HuH-7 (cell line): ENCODE measurements at regions not wholly inside any gene's neighbourhood (a gene's known extent, or its start where the extent isn't known, plus 50 kb on each side); places are given as distances from the start of the nearest gene placed in this dataset.
A peak's percentile ranks its signal among the peaks of the same experiment; 100 is the strongest.

Experiments
- DNase-seq: peaks from one replicate; pipeline ENCODE4 v3.0.0; 2011; ENCODE audit warnings: low spot score

DNA sequence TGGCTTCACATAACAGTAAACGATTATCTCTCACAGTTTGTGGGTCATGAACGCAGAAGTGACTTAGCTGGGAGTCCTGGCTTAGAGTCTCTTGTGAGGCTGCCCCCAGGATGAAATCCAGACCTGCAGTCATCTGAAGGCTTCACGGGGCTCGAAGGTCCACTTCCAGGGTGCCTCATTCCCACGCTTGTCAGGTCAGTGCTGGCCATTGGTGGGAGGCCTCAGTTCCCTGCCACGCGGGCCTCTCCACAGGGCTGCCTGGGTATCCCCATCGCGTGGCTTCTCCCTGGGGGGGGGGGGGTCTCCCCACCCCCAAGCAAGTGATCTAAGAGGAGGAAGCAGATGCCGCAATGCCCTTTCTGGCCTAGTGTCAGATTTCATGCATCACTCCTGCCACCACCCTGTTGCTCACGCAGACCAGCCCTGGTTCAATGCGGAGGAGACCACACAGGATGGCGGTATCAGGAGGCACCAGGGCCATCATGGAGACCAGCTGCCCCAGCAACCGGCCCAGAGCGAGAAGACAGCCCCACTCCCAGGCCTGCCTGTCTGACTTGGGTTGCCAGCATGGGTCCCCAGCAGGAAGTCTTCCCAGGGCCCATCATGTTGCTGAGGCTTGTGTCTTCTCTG lies 77.3 kb upstream of the CDH5 start:
- no peak for DNase-seq

- no peak for DNase-seq
These were observed 78.6 kb upstream of the CDH5 start for GRCh38 chr16:66287926-66288325.

DNA sequence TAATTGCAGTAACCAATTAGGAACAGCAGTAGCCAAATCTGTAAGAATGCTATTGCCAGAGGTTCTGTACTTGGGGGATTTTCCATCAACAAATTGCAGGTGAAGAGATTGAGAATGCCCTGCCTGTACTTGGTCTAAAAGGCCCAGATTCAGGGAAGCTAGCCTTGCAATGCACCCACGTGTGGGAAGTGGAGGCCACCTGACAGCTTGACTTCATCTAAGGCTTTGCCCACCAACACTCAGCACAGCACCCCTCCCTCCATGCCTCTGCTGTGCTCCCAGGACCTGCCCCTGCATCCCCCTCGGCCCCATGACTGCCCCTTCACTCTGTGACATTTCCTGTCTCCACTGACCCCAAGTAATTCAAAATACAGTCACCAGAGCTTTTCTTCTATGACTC lies 79.1 kb upstream of the CDH5 start:
- no peak for DNase-seq

DNA sequence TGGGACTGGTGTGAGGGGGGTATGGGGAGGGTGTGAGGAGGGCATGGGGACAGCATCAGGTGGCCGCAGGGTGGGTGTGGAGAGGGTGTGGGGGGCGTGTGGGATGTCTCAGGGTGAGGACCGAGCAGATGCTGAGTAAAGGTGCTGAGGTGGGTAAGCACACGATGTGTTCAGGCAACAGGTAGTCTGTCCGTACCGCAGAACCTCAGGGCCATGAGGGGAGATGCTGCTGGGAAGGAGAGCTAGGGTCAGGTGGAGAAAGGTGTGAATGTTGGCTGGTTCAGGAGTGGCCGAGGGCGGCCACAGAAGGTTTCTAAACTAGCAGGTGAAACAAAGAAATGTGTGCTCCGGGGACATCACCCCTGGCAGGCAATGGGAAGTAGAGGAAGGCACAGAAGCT lies 80.0 kb upstream of the CDH5 start:
- DNase-seq = no peak

DNA sequence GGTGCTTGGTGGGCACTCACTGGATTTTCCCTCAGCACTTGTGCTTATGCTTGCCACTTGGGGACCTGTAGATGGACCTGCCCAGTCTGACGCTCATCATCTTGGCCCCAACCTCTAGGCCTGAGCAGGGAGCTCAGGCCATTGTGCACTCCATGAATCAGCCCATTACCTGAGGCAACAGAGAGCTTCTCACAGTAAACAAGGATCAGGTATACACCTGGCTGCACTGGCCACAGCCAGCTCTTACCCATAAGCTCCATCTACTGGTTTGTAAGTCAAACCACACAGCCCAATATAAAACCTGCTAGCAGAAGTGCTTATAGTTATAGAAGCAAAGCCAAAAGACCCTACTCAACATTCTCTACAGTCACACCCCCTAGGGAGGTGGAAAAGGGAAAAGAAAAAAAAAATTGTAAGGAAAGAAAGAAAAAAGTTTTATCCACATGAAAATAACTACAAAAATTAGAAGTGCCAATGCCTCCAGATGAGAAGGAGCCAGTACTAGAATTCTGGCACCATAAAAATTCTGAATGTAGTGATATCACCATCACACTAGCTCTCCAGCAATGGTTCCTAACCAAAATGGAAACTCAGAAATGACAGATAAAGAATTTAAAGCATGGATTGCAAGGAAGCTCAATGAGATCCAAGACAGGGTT lies 87.8 kb upstream of the CDH5 start:
- no peak for DNase-seq

DNA sequence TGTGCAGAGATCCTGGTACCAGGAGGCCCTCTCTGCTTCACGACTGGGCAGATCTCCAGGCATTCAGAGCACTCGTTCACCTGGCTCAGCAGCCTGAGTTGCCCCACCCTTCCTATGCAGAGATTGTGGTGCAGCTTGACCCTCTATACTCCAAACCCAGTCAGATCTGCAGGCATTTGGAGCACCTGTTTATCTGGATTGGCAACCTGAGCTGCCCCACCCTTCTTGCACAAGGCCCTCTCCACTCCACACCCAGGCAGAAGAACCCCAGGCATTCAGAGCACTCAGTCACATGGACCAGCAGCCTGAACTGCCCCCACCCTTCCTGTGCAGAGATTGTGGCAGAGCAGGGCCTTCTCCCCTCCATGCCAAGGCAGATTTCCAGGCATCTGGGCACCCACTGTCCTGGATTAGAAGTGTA lies 88.4 kb upstream of the CDH5 start:
- no peak for DNase-seq

GRCh38 chr16:66277311-66278070 lies 89.0 kb upstream of the CDH5 start:
- no peak for DNase-seq

- peak; percentile 55 for DNase-seq
These were observed 90.6 kb upstream of the CDH5 start for GRCh38 chr16:66275775-66276428.

- no peak for DNase-seq
These were observed 92.0 kb upstream of the CDH5 start for GRCh38 chr16:66274335-66275110.

- no peak for DNase-seq
These were observed 92.7 kb upstream of the CDH5 start for GRCh38 chr16:66273644-66274334.

DNA sequence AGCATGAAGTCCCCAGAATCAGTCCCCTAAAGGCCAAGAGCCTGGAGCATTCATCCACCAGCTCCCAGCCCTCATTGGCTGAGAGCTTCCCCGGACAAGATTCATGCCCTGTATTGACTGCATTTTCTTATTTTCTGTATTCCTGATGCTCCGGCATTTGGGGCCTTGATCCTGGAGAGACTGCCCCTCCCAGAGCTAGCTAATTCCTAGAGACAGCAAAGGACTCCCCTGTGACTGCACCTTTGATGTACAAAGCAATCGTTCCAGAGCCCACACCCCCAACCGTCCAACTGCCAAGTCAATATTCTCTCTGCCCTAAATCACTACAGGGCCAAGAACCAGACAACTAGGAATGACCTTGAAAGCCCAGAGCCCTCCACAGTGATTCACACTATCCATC lies 93.4 kb upstream of the CDH5 start:
- DNase-seq = no peak

GRCh38 chr16:66272461-66272860 lies 94.0 kb upstream of the CDH5 start:
- no peak for DNase-seq

- DNase-seq = no peak
These were observed 95.1 kb upstream of the CDH5 start for GRCh38 chr16:66271074-66272060.

GRCh38 chr16:66270333-66270927 lies 96.1 kb upstream of the CDH5 start:
- DNase-seq = peak; percentile 80

- DNase-seq = no peak
These were observed 96.7 kb upstream of the CDH5 start for GRCh38 chr16:66269617-66270332.

DNA sequence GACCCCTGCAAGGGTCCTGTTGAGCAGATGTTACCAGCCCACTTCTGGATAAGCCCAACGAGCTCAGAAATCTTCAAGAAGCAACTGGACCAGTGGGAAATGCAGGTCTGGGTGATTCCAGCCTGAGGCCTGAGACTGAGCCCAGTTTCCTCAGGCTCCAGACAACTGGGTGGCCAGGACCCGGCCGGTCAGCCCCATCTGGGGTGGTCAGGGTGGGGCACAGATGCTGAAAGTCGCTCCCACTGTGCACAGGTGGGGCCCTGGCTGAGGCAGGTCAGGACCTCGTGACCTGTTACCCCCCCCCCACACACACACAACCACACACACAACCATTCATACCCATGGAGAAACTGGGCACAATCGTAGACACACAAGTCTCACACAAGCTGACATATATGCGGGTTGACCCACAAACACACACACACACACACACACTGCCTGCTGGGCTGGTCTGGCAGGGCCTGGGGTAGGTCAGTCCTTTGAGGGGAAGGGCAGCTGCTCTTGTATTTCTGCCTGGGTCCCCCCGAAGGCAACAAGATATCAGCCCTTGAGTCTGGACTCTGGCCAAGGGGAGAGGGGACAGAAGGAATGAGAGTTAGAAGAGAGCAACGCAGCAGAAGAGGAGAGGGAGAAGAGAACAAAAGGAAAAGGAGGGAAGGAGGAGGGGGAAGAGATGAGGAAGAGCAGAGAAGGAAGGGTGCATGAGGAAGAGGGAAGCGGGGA lies 99.0 kb upstream of the CDH5 start:
- DNase-seq = no peak

GRCh38 chr16:66266436-66267291 lies 99.8 kb upstream of the CDH5 start:
- DNase-seq = no peak
